ENCODE measurements at regions not wholly inside any gene's neighbourhood (a gene's known extent, or its start where the extent isn't known, plus 50 kb on each side); places are given as distances from the start of the nearest gene placed in this dataset.

GRCh38 chr3:178146406-178146831 is 389.8 kb upstream of the KCNMB2 start:
- DNase-seq, result no peak

DNA sequence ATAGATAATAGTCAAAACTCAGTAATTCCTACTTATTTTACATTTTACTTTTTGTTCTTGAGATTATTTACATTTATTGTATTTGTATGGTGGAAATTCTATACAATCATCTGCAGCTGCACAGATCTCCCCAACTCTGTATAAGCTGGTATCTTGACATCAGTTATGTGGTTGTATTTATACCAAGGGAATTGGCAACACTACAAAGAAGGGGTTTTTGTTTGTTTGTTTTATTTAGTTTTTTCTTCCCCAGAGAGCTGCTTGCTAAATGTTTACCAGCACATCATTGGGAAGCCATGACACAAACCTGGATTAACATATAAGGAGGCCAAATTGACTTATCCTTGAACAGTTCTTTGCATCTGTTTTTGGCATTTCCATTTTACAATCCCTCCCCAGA is 389.2 kb upstream of the KCNMB2 start:
- DNase-seq, result no peak

- DNase-seq, result no peak
Observed at GRCh38 chr3:178152031-178152806, 384.0 kb upstream of the KCNMB2 start.

- no peak for DNase-seq
Observed at GRCh38 chr3:178152988-178153387, 383.2 kb upstream of the KCNMB2 start.

DNA sequence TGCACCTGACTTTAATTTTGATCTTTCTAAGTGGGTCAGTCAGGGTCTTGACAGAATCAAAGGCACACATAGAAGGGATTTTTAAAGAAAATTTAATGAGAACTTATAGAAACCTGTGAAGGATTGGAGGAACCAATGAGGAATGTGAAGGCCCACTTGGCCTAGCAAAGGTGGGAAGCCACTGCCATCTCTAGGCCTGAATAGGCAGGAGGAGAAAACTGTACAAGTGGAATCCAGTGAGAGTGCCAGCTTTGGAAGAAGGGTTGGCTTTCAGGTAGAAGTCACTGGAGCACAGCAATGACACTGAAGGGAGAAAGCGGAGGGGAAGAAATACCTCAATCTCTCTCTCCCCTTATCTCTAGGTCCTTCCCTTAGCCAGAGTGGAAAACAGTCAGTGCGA is 380.7 kb upstream of the KCNMB2 start:
- DNase-seq, result no peak

- DNase-seq, result no peak
Observed at GRCh38 chr3:178156301-178156700, 379.9 kb upstream of the KCNMB2 start.

GRCh38 chr3:178159691-178160220 is 376.5 kb upstream of the KCNMB2 start:
- no peak for DNase-seq

DNA sequence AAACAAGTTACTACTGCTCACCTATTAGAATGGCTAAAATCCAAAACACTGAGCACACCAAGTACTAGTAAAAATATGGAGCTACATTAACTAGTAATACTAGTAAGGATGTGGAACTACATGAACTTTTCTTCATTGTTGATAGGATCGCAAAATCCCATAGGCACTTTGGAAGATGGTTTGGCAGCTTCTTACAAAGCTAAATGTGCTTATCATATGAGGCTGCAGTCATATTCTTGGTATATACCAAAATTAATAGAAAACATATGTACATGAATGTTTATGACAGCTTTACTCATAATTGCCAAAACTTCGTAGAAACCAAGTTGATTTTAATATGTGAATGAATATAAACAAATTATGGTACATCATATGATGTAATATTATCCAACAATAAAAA is 366.8 kb upstream of the KCNMB2 start:
- DNase-seq, result no peak

DNA sequence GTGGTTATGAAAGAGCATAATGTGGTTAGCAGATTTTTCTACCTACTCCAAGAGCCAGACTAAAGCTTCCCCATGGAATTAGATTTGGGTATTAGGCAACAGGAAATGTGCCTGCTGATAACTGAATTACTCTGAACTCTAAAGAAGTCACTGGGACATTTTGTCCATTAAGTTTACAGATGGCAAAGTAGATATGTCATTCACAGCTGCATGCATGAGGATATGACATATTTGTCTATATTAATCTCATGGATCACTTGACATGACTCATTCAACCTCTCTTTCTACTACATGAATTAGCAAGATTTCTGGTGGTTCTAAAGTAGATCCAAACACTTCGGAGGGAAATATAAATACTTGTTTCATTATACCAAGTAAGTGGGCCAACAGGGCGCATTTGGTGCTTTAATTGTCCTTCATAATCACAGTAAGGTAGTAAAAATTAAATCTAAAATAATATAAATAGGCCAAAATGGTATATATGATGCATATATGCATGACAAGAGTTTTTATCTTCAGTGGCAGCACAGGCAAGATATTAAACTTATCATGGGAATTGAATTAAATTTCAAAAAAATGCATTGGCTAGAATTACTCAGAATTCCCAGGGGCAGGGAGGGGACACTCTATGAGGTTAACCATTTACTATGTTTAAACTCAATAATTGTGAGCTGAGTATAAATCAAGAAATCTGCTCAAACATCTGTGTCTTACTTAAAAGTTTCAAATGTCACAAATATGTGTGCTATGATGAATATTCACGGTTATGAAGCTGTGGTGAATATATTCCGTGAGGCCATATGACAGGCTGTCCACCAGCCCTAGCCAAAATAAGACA is 365.3 kb upstream of the KCNMB2 start:
- DNase-seq, result peak; percentile 9

- no peak for DNase-seq
Observed at GRCh38 chr3:178172121-178172520, 364.1 kb upstream of the KCNMB2 start.

DNA sequence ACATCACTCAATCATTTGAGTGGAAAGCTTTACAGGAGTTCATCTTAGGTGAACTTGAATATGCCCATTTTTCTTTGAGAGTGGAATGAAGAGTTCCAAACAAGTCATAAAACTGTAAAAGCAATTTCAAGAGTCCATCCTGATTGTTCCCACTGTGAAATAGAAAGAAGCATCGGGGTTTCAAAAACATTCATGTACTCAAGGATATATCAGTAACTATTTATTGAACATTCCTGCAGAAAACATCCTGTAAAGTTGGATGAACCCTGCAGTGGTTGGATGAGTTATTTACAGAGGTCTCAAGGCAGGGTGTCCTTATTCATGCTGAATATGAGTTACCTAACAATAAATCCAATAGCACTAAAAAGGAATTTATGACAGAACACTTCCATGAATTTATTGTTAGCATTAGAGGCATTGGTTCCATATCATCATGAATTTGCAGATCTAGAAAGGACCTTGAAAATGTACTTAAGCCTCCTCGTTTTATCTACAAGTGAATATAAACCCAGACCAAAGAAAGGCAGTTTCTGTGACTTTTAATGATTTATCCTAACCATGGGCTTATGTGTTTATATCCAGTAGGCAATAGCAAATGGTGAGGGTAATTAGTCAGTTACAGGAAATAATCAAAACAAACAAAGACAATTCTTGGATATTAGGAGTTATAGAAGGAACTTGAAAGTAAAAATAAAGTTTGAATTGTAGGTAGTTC is 361.9 kb upstream of the KCNMB2 start:
- DNase-seq, result no peak

DNA sequence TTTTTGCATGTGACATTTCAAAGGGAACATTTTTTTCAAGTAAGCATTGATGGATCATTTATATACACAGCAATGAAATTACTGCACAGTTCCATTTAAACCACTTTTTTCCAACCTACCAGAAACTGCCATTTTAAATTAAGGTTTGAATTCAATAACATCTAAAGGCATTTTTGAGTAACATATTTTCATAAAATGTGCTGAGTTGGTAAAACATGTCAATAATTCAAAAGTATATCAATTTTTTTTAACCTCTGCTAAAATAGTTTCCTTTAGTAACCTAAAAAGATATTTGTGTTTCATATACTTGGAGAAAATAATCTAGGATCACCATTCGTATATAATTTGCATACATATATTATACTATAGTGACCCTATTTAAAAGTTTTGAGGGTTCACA is 355.1 kb upstream of the KCNMB2 start:
- no peak for DNase-seq

DNA sequence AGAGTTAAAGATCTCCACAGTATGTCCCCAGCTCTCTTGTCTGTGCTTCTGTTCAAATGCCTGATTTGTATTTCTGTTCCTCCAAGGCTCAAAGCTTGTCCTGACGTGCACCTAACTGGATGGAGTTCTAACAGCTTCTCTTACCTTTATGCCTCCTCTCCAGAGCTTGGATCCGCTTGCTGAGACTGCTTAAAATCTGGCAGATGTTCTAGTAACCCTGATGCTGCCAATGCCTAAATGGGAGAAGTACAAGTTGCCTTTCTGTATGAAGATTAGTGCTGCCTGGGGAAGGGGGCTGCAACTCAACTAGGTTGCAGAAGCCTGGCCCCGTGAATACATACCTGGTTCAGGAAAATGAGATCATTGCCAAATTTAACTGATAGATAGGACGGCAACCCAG is 354.5 kb upstream of the KCNMB2 start:
- DNase-seq, result no peak

DNA sequence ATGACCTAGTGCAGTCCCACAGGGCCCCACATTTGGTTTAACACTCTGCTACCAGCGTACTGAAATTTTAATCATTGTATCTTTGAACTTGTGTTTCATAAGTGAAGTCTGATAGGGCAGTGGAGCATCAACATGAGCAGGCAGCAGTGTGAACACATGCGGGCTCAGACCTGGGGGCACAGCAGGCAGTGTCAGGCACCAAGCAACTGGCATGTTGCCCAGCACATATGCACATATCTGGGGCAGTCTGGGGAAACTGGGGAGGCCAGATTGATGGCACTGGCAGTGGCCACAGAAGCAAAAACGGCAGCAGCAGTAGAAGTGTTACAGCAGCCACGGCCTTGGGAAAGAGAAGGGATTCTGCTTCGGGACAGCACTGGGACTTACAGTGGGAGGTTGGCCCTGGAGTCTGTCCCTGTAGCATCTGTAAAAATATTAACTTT is 353.9 kb upstream of the KCNMB2 start:
- no peak for DNase-seq

- no peak for DNase-seq
Observed at GRCh38 chr3:178184833-178185232, 351.4 kb upstream of the KCNMB2 start.

DNA sequence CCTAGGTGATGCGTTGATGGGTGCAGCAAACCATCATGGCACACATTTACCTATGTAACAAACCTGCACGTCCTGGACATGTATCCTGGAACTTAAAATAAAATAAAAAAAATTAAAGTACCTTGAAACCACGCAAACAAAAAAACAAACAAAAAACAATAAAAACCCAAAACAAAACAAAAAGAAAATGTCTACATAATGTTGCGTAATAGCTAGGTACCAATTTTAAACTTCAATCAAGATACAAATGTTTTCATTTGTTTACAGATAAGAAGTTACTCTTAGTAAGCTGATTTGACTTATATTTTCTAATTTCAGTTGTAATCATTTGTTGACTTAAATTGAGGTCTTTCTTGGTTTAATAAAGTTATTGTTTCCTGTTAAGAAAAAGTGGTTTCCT is 349.6 kb upstream of the KCNMB2 start:
- no peak for DNase-seq

- DNase-seq, result no peak
Observed at GRCh38 chr3:178189854-178190253, 346.4 kb upstream of the KCNMB2 start.

DNA sequence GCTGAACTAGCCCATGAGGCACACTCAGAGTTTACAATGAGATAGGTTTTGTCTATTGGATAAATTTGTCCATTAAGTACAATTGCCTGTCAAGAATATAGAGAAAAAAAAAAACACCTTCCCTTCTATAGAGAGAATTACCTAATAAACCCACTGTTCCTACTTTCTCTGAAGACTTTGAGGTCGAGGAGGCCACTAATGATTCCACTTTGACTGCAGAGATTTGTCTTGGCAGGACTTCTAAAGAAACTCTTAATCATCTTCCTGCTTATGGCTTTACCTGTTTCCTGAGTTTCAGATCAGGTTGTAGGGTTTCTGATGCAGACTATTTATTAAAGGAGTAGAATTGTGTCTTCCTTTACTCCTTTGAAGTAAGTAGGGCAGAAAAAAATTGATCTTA is 342.4 kb upstream of the KCNMB2 start:
- no peak for DNase-seq

DNA sequence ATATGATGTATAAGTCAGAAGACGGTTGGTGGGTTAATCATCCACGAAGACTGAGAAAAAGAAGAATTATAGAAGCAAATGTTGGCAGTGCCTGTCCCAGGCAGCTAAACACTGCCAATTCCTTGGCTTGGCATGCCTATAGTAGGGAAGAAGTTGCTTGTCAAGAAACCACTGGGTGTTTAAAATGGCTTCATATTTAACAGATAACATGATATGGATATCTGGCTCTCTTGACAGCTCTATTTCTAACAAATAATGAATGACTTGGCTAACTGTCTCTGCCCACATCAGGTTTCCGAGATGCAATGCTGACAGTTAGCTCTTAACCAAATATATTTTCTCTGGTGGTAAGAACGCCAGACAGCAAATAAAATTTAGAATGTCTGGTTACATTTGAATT is 341.7 kb upstream of the KCNMB2 start:
- no peak for DNase-seq

GRCh38 chr3:178195824-178196223 is 340.4 kb upstream of the KCNMB2 start:
- no peak for DNase-seq

GRCh38 chr3:178198329-178198728 is 337.9 kb upstream of the KCNMB2 start:
- DNase-seq, result no peak

- DNase-seq, result no peak
Observed at GRCh38 chr3:178200316-178200715, 335.9 kb upstream of the KCNMB2 start.

GRCh38 chr3:178201714-178202113 is 334.5 kb upstream of the KCNMB2 start:
- no peak for DNase-seq
